CD4-positive, alpha-beta T cell (primary cell): ENCODE measurements at regions not wholly inside any gene's neighbourhood (a gene's known extent, or its start where the extent isn't known, plus 50 kb on each side); places are given as distances from the start of the nearest gene placed in this dataset.

Experiments used
- ATAC-seq: fragments of 200-7000 bp; cut with Tn5 transposase; one replicate; pipeline ENCODE4 v1.10.0; 2022; ENCODE audit warnings: mild to moderate bottlenecking; ENCODE audit not compliant: poor library complexity
- CTCF ChIA-PET: fragments of 350-600 bp; sonication (Branson Sonifier 250); formaldehyde crosslinking; loops from one replicate; lab custom pipeline; 2021; ENCODE audit warnings: antibody characterized with exemption, inconsistent platforms; lab: Charles Lee
- POLR2A ChIA-PET: fragments of 350-600 bp; sonication (Branson Sonifier 250); formaldehyde crosslinking; loops from one replicate; lab custom pipeline; 2021; ENCODE audit warnings: antibody characterized with exemption, inconsistent platforms; lab: Charles Lee
- DNase-seq, 14 experiments: peaks; one replicate each; pipeline ENCODE4 v3.0.0-alpha.2; 2013 to 2020; ENCODE audit warnings: mixed read lengths in 2 of 14
- H3K27ac ChIP-seq, 2 donors: one replicate each; pipeline versions ENCODE4 v1.5.1 to v1.7.0; 2013; ENCODE audit warnings: low read length in 2 of 2, low read depth in 1 of 2, mild to moderate bottlenecking in 1 of 2
- H3K27me3 ChIP-seq, 2 experiments: 1 replicate in 1 of 2; 2 replicates in 1 of 2; pipeline versions ENCODE4 v1.6.1 to v1.7.0; 2013; ENCODE audit warnings: low read length in 2 of 2, control low read depth in 1 of 2, mild to moderate bottlenecking in 1 of 2, moderate library complexity in 1 of 2; ENCODE audit not compliant: insufficient read depth in 2 of 2, control insufficient read depth in 1 of 2
- H3K36me3 ChIP-seq: one replicate; pipeline ENCODE4 v1.6.1; 2013; ENCODE audit warnings: low read length, control low read depth; ENCODE audit not compliant: insufficient read depth
- H3K4me1 ChIP-seq: one replicate; pipeline ENCODE4 v1.6.1; 2013; ENCODE audit warnings: low read length, control low read depth; ENCODE audit not compliant: insufficient read depth
- H3K4me3 ChIP-seq: one replicate; pipeline ENCODE4 v1.5.1; 2013; ENCODE audit warnings: mild to moderate bottlenecking, low read length, moderate library complexity
- H3K9me3 ChIP-seq, 2 experiments: 1 replicate in 1 of 2; 2 replicates in 1 of 2; pipeline versions ENCODE4 v1.6.1 to v1.7.0; 2013; ENCODE audit warnings: low read length in 2 of 2, mild to moderate bottlenecking in 2 of 2, control low read depth in 1 of 2, moderate library complexity in 1 of 2; ENCODE audit not compliant: control insufficient read depth in 1 of 2, insufficient read depth in 1 of 2
- H3K27ac Mint-ChIP-seq: one replicate; pipeline ENCODE4 v1.8.0; 2020; ENCODE audit warnings: mixed read lengths
- H3K27me3 Mint-ChIP-seq: one replicate; pipeline ENCODE4 v1.8.0; 2021; ENCODE audit warnings: mixed read lengths
- H3K36me3 Mint-ChIP-seq: one replicate; pipeline ENCODE4 v1.8.0; 2021; ENCODE audit warnings: low read depth, mixed read lengths
- H3K4me1 Mint-ChIP-seq: one replicate; pipeline ENCODE4 v1.8.0; 2021; ENCODE audit warnings: low read depth, mixed read lengths
- H3K4me3 Mint-ChIP-seq: one replicate; pipeline ENCODE4 v1.8.0; 2020; ENCODE audit warnings: mild to moderate bottlenecking, mixed read lengths
- H3K9me3 Mint-ChIP-seq: one replicate; pipeline ENCODE4 v1.8.0; 2020; ENCODE audit warnings: mixed read lengths
- intact Hi-C, 2 experiments: fragments of 100-400 bp; cut with DNase I in 1 of 2; cut with micrococcal nuclease in 1 of 2; formaldehyde crosslinking; loops; one replicate each; pipeline versions ENCODE4 v1.15.1 to v1.9.0; 2023 to 2025; cut with DNase I, micrococcal nuclease
- TF ChIP-seq, protein P1 (sequence below): fragments of 200-600 bp; IDR thresholded peaks from one replicate; pipeline ENCODE4 v1.8.0; 2022; ENCODE audit warnings: antibody characterized with exemption, mild to moderate bottlenecking

DNA sequence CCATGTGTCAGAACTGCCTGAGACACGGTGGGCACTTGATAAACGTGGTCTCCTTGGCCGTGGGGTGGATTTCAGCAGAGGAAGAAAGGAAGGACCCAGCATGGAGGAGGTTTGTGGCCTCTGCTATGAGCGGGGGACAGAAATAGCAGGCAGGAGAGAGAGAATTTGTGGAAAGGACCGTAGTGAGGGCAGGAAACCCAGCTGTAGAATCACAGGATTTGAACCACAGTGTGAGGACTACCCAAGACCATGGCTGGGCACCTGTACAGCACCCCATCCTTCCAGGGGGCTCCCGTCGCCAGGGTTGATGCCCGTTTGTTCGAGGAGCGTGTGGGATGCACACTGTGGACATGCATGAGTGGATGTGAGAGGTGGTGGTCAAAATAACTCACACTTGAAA, 183.4 kb downstream of the PTPN20 start:
- POLR2A ChIA-PET = no interaction called here
- CTCF ChIA-PET = no interaction called here
- intact Hi-C loops = no loop called here
- Mint-ChIP-seq H3K9me3 (no peaks in the 10 kb centered on the region), H3K27me3 (no peaks in the 10 kb centered on the region), H3K4me3 (no peak overlapping the region), H3K4me1 (no peaks in the 10 kb centered on the region), H3K36me3 (no peaks in the 10 kb centered on the region), H3K27ac (no peak overlapping the region)
- no peak for ATAC-seq
- H3K27me3 ChIP-seq = no peaks in the 10 kb centered on the region
- H3K36me3 ChIP-seq = no peaks in the 10 kb centered on the region
- no peak for DNase-seq
- no peaks in the 10 kb centered on the region for H3K4me1 ChIP-seq
- peaks cover 0 to 8% of the 10 kb centered on the region in 2 experiments for H3K9me3 ChIP-seq
- no peak overlapping the region for H3K27ac ChIP-seq
- no peak overlapping the region for H3K4me3 ChIP-seq
- TF ChIP-seq, protein P1, sequence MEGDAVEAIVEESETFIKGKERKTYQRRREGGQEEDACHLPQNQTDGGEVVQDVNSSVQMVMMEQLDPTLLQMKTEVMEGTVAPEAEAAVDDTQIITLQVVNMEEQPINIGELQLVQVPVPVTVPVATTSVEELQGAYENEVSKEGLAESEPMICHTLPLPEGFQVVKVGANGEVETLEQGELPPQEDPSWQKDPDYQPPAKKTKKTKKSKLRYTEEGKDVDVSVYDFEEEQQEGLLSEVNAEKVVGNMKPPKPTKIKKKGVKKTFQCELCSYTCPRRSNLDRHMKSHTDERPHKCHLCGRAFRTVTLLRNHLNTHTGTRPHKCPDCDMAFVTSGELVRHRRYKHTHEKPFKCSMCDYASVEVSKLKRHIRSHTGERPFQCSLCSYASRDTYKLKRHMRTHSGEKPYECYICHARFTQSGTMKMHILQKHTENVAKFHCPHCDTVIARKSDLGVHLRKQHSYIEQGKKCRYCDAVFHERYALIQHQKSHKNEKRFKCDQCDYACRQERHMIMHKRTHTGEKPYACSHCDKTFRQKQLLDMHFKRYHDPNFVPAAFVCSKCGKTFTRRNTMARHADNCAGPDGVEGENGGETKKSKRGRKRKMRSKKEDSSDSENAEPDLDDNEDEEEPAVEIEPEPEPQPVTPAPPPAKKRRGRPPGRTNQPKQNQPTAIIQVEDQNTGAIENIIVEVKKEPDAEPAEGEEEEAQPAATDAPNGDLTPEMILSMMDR = no peak

DNA sequence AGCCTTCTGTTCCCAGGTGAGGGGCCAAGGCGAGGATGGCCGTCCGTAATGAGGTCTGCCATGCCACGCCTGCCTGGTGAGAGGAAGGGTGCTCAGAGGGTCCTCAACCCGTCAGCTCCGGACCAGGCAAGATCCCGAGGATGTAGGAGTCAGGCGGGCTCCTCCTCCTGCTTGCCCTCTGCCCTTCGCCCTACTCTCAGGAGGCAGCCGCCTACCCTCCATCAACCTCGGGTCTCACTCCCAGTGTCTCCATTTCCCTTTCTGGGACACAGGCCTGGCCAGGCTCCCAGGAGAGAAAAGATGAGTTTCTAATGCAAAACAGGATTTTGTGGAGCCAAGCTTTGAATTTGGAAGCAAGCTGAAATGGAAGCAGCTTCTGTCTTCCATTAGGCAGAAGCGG, 184.0 kb downstream of the PTPN20 start:
- Mint-ChIP-seq H3K9me3 (no peaks in the 10 kb centered on the region), H3K4me1 (no peaks in the 10 kb centered on the region), H3K36me3 (no peaks in the 10 kb centered on the region), H3K27me3 (no peaks in the 10 kb centered on the region), H3K4me3 (no peak overlapping the region), H3K27ac (no peak overlapping the region)
- POLR2A ChIA-PET = no interaction called here
- DNase-seq = no peak
- Histone ChIP-seq H3K9me3 (peaks cover 0 to 8% of the 10 kb centered on the region in 2 experiments), H3K27ac (no peak overlapping the region), H3K36me3 (no peaks in the 10 kb centered on the region), H3K4me3 (no peak overlapping the region), H3K4me1 (no peaks in the 10 kb centered on the region), H3K27me3 (no peaks in the 10 kb centered on the region)
- TF ChIP-seq, protein P1 = no peak
- ATAC-seq = no peak
- intact Hi-C loops = no loop called here
- CTCF ChIA-PET = no interaction called here

DNA sequence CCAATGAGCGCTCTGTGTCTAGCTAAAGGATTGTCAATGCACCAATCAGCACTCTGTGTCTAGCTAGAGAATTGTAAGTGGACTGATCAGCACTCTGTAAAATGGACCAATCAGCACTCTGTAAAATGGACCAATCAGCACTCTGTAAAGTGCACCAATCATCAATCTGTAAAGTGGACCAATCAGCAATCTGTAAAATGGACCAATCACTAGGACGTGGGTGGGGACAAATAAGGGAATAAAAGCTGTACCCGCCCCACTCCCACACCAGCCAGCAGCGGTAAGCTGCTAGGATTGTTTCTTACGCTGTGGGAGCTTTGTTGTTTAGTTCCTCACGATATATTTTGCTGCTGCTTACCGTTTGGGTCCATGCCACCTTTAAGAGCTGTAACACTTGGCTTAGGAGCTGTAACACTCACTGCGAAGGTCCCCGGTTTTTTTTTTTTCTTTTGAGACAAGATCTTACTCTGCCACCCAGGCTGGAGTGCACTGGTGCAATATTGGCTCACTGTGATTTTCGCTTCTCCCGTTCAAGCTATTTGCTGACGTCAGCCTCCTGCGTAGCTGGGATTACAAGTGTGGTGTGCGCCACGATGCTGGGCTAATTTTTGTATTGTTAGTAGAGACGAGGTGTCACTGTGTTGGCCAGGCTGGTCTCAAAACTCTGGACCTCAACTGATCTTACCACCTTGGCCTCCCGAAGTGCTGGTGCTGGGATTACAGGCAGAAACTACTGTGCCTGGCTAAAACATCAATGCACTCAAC, 184.8 kb downstream of the PTPN20 start:
- ATAC-seq (no peak), DNase-seq (no peak)
- Histone ChIP-seq H3K9me3 (peaks cover 0 to 8% of the 10 kb centered on the region in 2 experiments), H3K27me3 (no peaks in the 10 kb centered on the region), H3K4me1 (no peaks in the 10 kb centered on the region), H3K36me3 (no peaks in the 10 kb centered on the region), H3K4me3 (no peak overlapping the region), H3K27ac (no peak overlapping the region)
- Mint-ChIP-seq H3K9me3 (no peaks in the 10 kb centered on the region), H3K36me3 (no peaks in the 10 kb centered on the region), H3K4me1 (no peaks in the 10 kb centered on the region), H3K27ac (no peak overlapping the region), H3K27me3 (no peaks in the 10 kb centered on the region), H3K4me3 (no peak overlapping the region)
- CTCF ChIA-PET = no interaction called here
- intact Hi-C loops = no loop called here
- POLR2A ChIA-PET = interaction anchor here (0.8 kb wide), 1 partner anchor 9 kb away, joined by 4 read pairs; no protein-coding TSS in a partner anchor
- TF ChIP-seq, protein P1 = no peak
